H9 (cell line): ENCODE measurements at regions not wholly inside any gene's neighbourhood (a gene's known extent, or its start where the extent isn't known, plus 50 kb on each side); places are given as distances from the start of the nearest gene placed in this dataset.

Experiments
- DNase-seq: peaks from one replicate; pipeline ENCODE4 v3.0.0-alpha.2; 2017
- H2AFZ ChIP-seq: one replicate; pipeline ENCODE4 v1.6.1; 2013; ENCODE audit warnings: mild to moderate bottlenecking, low read length, control low read depth, moderate library complexity
- H2AK5ac ChIP-seq: 2 replicates; pipeline ENCODE4 v1.6.1; 2013; ENCODE audit warnings: low read length, control low read depth, mixed read lengths; ENCODE audit not compliant: insufficient read length
- H2BK120ac ChIP-seq: one replicate; pipeline ENCODE4 v1.6.1; 2013; ENCODE audit warnings: low read depth, mild to moderate bottlenecking, low read length, control low read depth, inconsistent platforms; ENCODE audit not compliant: poor library complexity, severe bottlenecking
- H2BK12ac ChIP-seq: 2 replicates; pipeline ENCODE4 v1.6.1; 2013; ENCODE audit warnings: low read length, control low read depth, mixed read lengths, low read depth; ENCODE audit not compliant: insufficient read length
- H2BK15ac ChIP-seq: 2 replicates; pipeline ENCODE4 v1.6.1; 2013; ENCODE audit warnings: low read depth, low read length, control low read depth
- H2BK20ac ChIP-seq: one replicate; pipeline ENCODE4 v1.6.1; 2013; ENCODE audit warnings: low read depth, mild to moderate bottlenecking, low read length, control low read depth, inconsistent platforms; ENCODE audit not compliant: poor library complexity, severe bottlenecking
- H2BK5ac ChIP-seq: 2 replicates; pipeline ENCODE4 v1.6.1; 2013; ENCODE audit warnings: low read length, control low read depth, mixed read lengths; ENCODE audit not compliant: insufficient read length
- H3K14ac ChIP-seq: 2 replicates; pipeline ENCODE4 v1.6.1; 2013; ENCODE audit warnings: low read length, control low read depth; ENCODE audit not compliant: insufficient read depth
- H3K18ac ChIP-seq: 2 replicates; pipeline ENCODE4 v1.6.1; 2013; ENCODE audit warnings: low read depth, mild to moderate bottlenecking, mixed read lengths, low read length, control low read depth; ENCODE audit not compliant: insufficient read length
- H3K23ac ChIP-seq: 2 replicates; pipeline ENCODE4 v1.6.1; 2013; ENCODE audit warnings: low read length, control low read depth, mixed read lengths, low read depth; ENCODE audit not compliant: insufficient read length
- H3K23me2 ChIP-seq: 2 replicates; pipeline ENCODE4 v1.6.1; 2013; ENCODE audit warnings: low read depth, mild to moderate bottlenecking, mixed read lengths, low read length, control low read depth; ENCODE audit not compliant: insufficient read length, poor library complexity, severe bottlenecking
- H3K27ac ChIP-seq: 2 replicates; pipeline ENCODE4 v1.5.1; 2013; ENCODE audit warnings: low read length, control low read depth, mixed read lengths, low read depth; ENCODE audit not compliant: insufficient read length
- H3K27me3 ChIP-seq: 2 replicates; pipeline ENCODE4 v1.6.1; 2013; ENCODE audit warnings: low read length, control low read depth, inconsistent platforms; ENCODE audit not compliant: insufficient read depth
- H3K4ac ChIP-seq: 2 replicates; pipeline ENCODE4 v1.6.1; 2013; ENCODE audit warnings: low read depth, mild to moderate bottlenecking, control low read depth, inconsistent platforms, low read length, moderate library complexity
- H3K4me1 ChIP-seq: 2 replicates; pipeline ENCODE4 v1.6.1; 2013; ENCODE audit warnings: low read length, control low read depth, inconsistent platforms; ENCODE audit not compliant: insufficient read depth
- H3K4me2 ChIP-seq: 2 replicates; pipeline ENCODE4 v1.6.1; 2013; ENCODE audit warnings: low read length, control low read depth, mixed read lengths; ENCODE audit not compliant: insufficient read length, insufficient read depth
- H3K56ac ChIP-seq: 2 replicates; pipeline ENCODE4 v1.6.1; 2013; ENCODE audit warnings: low read depth, mild to moderate bottlenecking, mixed read lengths, low read length, control low read depth; ENCODE audit not compliant: insufficient read length
- H3K79me1 ChIP-seq: 2 replicates; pipeline ENCODE4 v1.6.1; 2013; ENCODE audit warnings: low read depth, mild to moderate bottlenecking, moderate library complexity, low read length, control low read depth, inconsistent platforms; ENCODE audit not compliant: insufficient read depth, poor library complexity, severe bottlenecking
- H3K79me2 ChIP-seq: 2 replicates; pipeline ENCODE4 v1.6.1; 2013; ENCODE audit warnings: low read length, control low read depth, inconsistent platforms; ENCODE audit not compliant: insufficient read depth
- H3K9ac ChIP-seq: 2 replicates; pipeline ENCODE4 v1.6.1; 2013; ENCODE audit warnings: low read length, control low read depth, mixed read lengths; ENCODE audit not compliant: insufficient read length; ENCODE audit errors: extremely low read depth
- H3K9me3 ChIP-seq: one replicate; pipeline ENCODE4 v1.6.1; 2013; ENCODE audit warnings: low read depth, low read length, inconsistent platforms; ENCODE audit not compliant: control insufficient read depth
- H3T11ph ChIP-seq: one replicate; pipeline ENCODE4 v1.6.1; 2013; ENCODE audit warnings: mild to moderate bottlenecking, low read length, control low read depth, inconsistent platforms
- H4K20me1 ChIP-seq: one replicate; pipeline ENCODE4 v1.6.1; 2013; ENCODE audit not compliant: control insufficient read depth, insufficient read length, insufficient read depth
- H4K5ac ChIP-seq: 2 replicates; pipeline ENCODE4 v1.6.1; 2013; ENCODE audit warnings: low read depth, mild to moderate bottlenecking, mixed read lengths, low read length, control low read depth; ENCODE audit not compliant: insufficient read length
- H4K8ac ChIP-seq: replicated peaks from 2 replicates; pipeline ENCODE4 v1.6.1; 2013; ENCODE audit warnings: low read length, control low read depth, mixed read lengths, low read depth; ENCODE audit not compliant: insufficient read length
- H4K91ac ChIP-seq: 2 replicates; pipeline ENCODE4 v1.6.1; 2013; ENCODE audit warnings: low read depth, mild to moderate bottlenecking, moderate library complexity, mixed read lengths, low read length, control low read depth; ENCODE audit not compliant: insufficient read length
- H3K27ac Mint-ChIP-seq, 3 experiments: 2 replicates in 2 of 3; 3 replicates in 1 of 3; pipeline ENCODE4 v1.8.0; 2020 to 2021; ENCODE audit warnings: mixed read lengths in 3 of 3, mild to moderate bottlenecking in 1 of 3, moderate library complexity in 1 of 3
- H3K27me3 Mint-ChIP-seq: 2 replicates; pipeline ENCODE4 v1.8.0; 2021; ENCODE audit warnings: low read depth, mild to moderate bottlenecking, moderate library complexity, mixed read lengths
- H3K36me3 Mint-ChIP-seq, 3 experiments: 2 replicates in 2 of 3; 3 replicates in 1 of 3; pipeline ENCODE4 v1.8.0; 2020 to 2021; ENCODE audit warnings: low read depth in 3 of 3, mixed read lengths in 3 of 3; ENCODE audit not compliant: insufficient read depth in 1 of 3
- H3K4me1 Mint-ChIP-seq, 2 experiments: 2 replicates each; pipeline ENCODE4 v1.8.0; 2020; ENCODE audit warnings: mixed read lengths in 2 of 2
- H3K4me3 Mint-ChIP-seq, 2 experiments: 2 replicates in 1 of 2; 3 replicates in 1 of 2; pipeline ENCODE4 v1.8.0; 2020 to 2021; ENCODE audit warnings: mild to moderate bottlenecking in 2 of 2, mixed read lengths in 2 of 2, moderate library complexity in 1 of 2
- H3K9me3 Mint-ChIP-seq, 2 experiments: 2 replicates in 1 of 2; 3 replicates in 1 of 2; pipeline ENCODE4 v1.8.0; 2020; ENCODE audit warnings: mild to moderate bottlenecking in 2 of 2, mixed read lengths in 2 of 2, moderate library complexity in 1 of 2
- CTCF ChIP-seq: fragments of 200-600 bp; sonication (generic); conservative IDR thresholded peaks from 3 replicates; pipeline ENCODE4 v1.8.0; 2021; ENCODE audit warnings: antibody characterized with exemption, mild to moderate bottlenecking
- WGBS: extraction: QIAGEN DNeasy Blood & Tissue Kit; methylation state at CpG from one replicate; pipeline ENCODE4 v1.1.7; 2013; ENCODE audit warnings: missing lambda C conversion rate, low lambda C conversion rate, mixed read lengths; ENCODE audit not compliant: insufficient read length; ENCODE audit errors: extremely low coverage; 5-methylcytosine and 5-hydroxymethylcytosine counted together

DNA sequence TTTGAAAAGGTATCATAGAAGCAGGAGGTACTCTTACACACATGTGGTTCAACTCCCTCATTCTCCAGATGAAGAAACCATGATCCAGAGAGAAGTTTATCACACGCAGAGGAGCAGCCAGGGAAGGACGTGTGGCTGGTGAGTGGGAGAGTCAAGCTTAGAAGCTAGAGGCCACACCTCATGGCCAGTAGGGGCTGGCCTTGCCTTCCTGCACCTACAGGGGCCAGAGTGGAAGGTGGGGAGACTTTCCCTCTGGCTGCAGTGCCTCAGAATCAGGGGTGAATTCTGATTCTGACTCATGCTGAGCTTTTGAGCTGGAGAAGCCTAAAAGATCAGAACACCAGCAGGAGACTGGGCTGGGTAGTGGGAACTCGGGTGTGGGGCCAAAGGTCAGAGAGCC, 1067.9 kb downstream of the BCL11B start:
- Histone ChIP-seq H3T11ph (no peak overlapping the region), H2AFZ (no peak overlapping the region)

More for the DNA sequence above, 1067.9 kb downstream of the BCL11B start:
- H3K27ac Mint-ChIP-seq, result 0 out of 7 replicates have a peak overlapping the region, but pooled peaks of 1 of the 3 experiments have one; percentile 8
- H4K5ac ChIP-seq, result no peak overlapping the region
- DNase-seq, result no peak
- H3K4me3 Mint-ChIP-seq, result no peak overlapping the region
- H3K56ac ChIP-seq, result no peak overlapping the region
- H2BK20ac ChIP-seq, result no peak overlapping the region
- H2BK5ac ChIP-seq, result no peak overlapping the region
- no peaks in the 10 kb centered on the region for H3K79me2 ChIP-seq
- H2BK12ac ChIP-seq, result no peak overlapping the region
- no peak; the same call in 2 of the 3 replicates for TF ChIP-seq CTCF
- H3K27me3 ChIP-seq, result no peaks in the 10 kb centered on the region
- H2AK5ac ChIP-seq, result no peak overlapping the region
- no peak overlapping the region for H4K91ac ChIP-seq
- H3K79me1 ChIP-seq, result no peaks in the 10 kb centered on the region
- H3K36me3 Mint-ChIP-seq, result no peaks in the 10 kb centered on the region; a peak in 1 of 7 replicates
- H3K18ac ChIP-seq, result no peak overlapping the region
- H2BK120ac ChIP-seq, result no peak overlapping the region
- peak overlapping the region; percentile 34; the same call in 1 of the 2 replicates for H3K14ac ChIP-seq
- no peak overlapping the region for H3K27ac ChIP-seq
- no CpG with 5 or more reads among the region's 3 CpGs for WGBS
- no peak overlapping the region for H3K4me2 ChIP-seq
- no peak overlapping the region for H2BK15ac ChIP-seq
- no peaks in the 10 kb centered on the region for H3K23me2 ChIP-seq
- H3K9me3 Mint-ChIP-seq, result no peaks in the 10 kb centered on the region
- H3K27me3 Mint-ChIP-seq, result peaks cover 6% of the 10 kb centered on the region
- H3K9me3 ChIP-seq, result no peaks in the 10 kb centered on the region
- H3K4me1 Mint-ChIP-seq, result peaks cover 18 to 19% of the 10 kb centered on the region in 2 experiments
- H4K20me1 ChIP-seq, result no peaks in the 10 kb centered on the region
- no peak overlapping the region for H3K23ac ChIP-seq
- no peak overlapping the region for H3K4ac ChIP-seq
- H3K9ac ChIP-seq, result no peak overlapping the region
- H4K8ac ChIP-seq, result no peak overlapping the region
- H3K4me1 ChIP-seq, result no peaks in the 10 kb centered on the region; the same call in 1 of the 2 replicates
